GM12878 (cell line): ENCODE measurements at regions not wholly inside any gene's neighbourhood (a gene's known extent, or its start where the extent isn't known, plus 50 kb on each side); places are given as distances from the start of the nearest gene placed in this dataset.

Source experiments
- ATAC-seq: fragments of 200-7000 bp; cut with Tn5 transposase; 3 replicates; pipeline ENCODE4 v1.9.1; 2020; ENCODE audit warnings: mild to moderate bottlenecking, moderate library complexity
- BruUV-seq: library from RNA; stranded (reverse); fragments of 400-500 nt; replicated peaks from 2 replicates; lab custom pipeline; 2021; lab: Mats Ljungman, UMichigan
- CTCF ChIA-PET: fragments of 300-600 bp; sonication (Branson Sonifier 250); formaldehyde crosslinking; extraction: SDS; loops from one replicate; lab custom pipeline; 2021; ENCODE audit warnings: inconsistent platforms; lab: Yijun Ruan, JAX
- POLR2A ChIA-PET: fragments of 350-600 bp; formaldehyde crosslinking; extraction: SDS; loops from one replicate; lab custom pipeline; 2021; ENCODE audit warnings: inconsistent platforms; lab: Charles Lee
- RAD21 ChIA-PET: fragments of 300-600 bp; sonication (Branson Sonifier 250); formaldehyde crosslinking; loops from one replicate; lab custom pipeline; 2023; ENCODE audit warnings: antibody characterized with exemption; ENCODE audit not compliant: unreplicated experiment; lab: Charles Lee
- SMC1A ChIA-PET: fragments of 300-600 bp; sonication (Branson Sonifier 250); formaldehyde crosslinking; loops from one replicate; lab custom pipeline; 2023; ENCODE audit not compliant: unreplicated experiment, uncharacterized antibody; lab: Charles Lee
- DNase-seq: peaks from one replicate; pipeline ENCODE4 v3.0.0-alpha.2; 2011; ENCODE audit warnings: low read depth, low spot score
- FAIRE-seq: peaks from 3 replicates; lab custom pipeline; 2011; peaks lifted over from hg19 to GRCh38; lab: Jason Lieb, UNC
- H2AFZ ChIP-seq: 2 replicates; pipeline ENCODE4 v1.6.0; 2011; ENCODE audit warnings: low read depth, low read length, control low read depth; ENCODE audit not compliant: control insufficient read depth
- H3K27ac ChIP-seq: 2 replicates; pipeline ENCODE4 v1.5.1; 2011; ENCODE audit warnings: control low read depth; ENCODE audit not compliant: control insufficient read depth, insufficient read depth
- H3K27me3 ChIP-seq, 2 experiments: replicated peaks in 1 of 2; 2 replicates each; pipeline versions ENCODE4 v1.6.0 to v1.6.1; 2011; ENCODE audit warnings: low read length in 1 of 2; ENCODE audit not compliant: control insufficient read depth in 2 of 2, insufficient read depth in 2 of 2
- H3K36me3 ChIP-seq, 2 experiments: 2 replicates each; pipeline ENCODE4 v1.5.1; 2011; ENCODE audit warnings: low read length in 1 of 2; ENCODE audit not compliant: control insufficient read depth in 2 of 2, insufficient read depth in 2 of 2
- H3K4me1 ChIP-seq: 2 replicates; pipeline ENCODE4 v1.6.1; 2011; ENCODE audit warnings: mild to moderate bottlenecking, low read length, moderate library complexity, mixed read lengths; ENCODE audit not compliant: control insufficient read depth, insufficient read depth
- H3K4me2 ChIP-seq: 2 replicates; pipeline ENCODE4 v1.6.0; 2011; ENCODE audit warnings: control low read depth; ENCODE audit not compliant: control insufficient read depth, insufficient read depth
- H3K4me3 ChIP-seq: fragments of 200-600 bp; sonication (generic); 2 replicates; pipeline ENCODE4 v1.5.1; 2016
- H3K79me2 ChIP-seq: 2 replicates; pipeline ENCODE4 v1.6.0; 2011; ENCODE audit warnings: low read length; ENCODE audit not compliant: control insufficient read depth, insufficient read depth
- H3K9ac ChIP-seq: 2 replicates; pipeline ENCODE4 v1.8.0; 2011; ENCODE audit warnings: low read length, control low read depth, mixed read lengths; ENCODE audit not compliant: control insufficient read depth, insufficient read depth
- H3K9me3 ChIP-seq: replicated peaks from 3 replicates; pipeline ENCODE4 v1.5.1; 2011; ENCODE audit warnings: mild to moderate bottlenecking, low read length; ENCODE audit not compliant: control insufficient read depth, insufficient read depth
- H4K20me1 ChIP-seq: 2 replicates; pipeline ENCODE4 v1.6.0; 2011; ENCODE audit not compliant: control insufficient read depth, insufficient read depth
- BHLHE40 ChIP-seq, 2 experiments: fragments of 450-650 bp in 1 of 2; IDR thresholded peaks; 2 replicates each; pipeline ENCODE4 v1.6.1; 2011 to 2017; ENCODE audit warnings: low read depth in 2 of 2, borderline replicate concordance in 1 of 2, improper control_type of control experiment in 1 of 2, low read length in 1 of 2, mild to moderate bottlenecking in 1 of 2
- CHD2 ChIP-seq: IDR thresholded peaks from 2 replicates; pipeline ENCODE4 v1.6.1; 2011; ENCODE audit warnings: low read depth, low read length, improper control_type of control experiment, borderline replicate concordance
- FOXM1 ChIP-seq: IDR thresholded peaks from 2 replicates; pipeline ENCODE4 v1.6.1; 2012; ENCODE audit warnings: low read depth, mild to moderate bottlenecking, inconsistent platforms, low read length, moderate library complexity
- HDGF ChIP-seq: fragments of 450-650 bp; IDR thresholded peaks from 2 replicates; pipeline ENCODE4 v1.6.1; 2016; ENCODE audit warnings: antibody characterized with exemption
- PML ChIP-seq: IDR thresholded peaks from 2 replicates; pipeline ENCODE4 v1.6.1; 2012; ENCODE audit warnings: low read length, inconsistent platforms
- POLR2AphosphoS2 ChIP-seq: IDR thresholded peaks from 2 replicates; pipeline ENCODE4 v1.6.1; 2011; ENCODE audit warnings: low read depth, mild to moderate bottlenecking, low read length, improper control_type of control experiment, moderate library complexity
- SP1 ChIP-seq: IDR thresholded peaks from one replicate; pipeline ENCODE4 v1.6.1; 2011; ENCODE audit warnings: low read depth, low read length
- SPI1 ChIP-seq: IDR thresholded peaks from 2 replicates; pipeline ENCODE4 v1.6.1; 2011; ENCODE audit warnings: low read depth, mild to moderate bottlenecking, low read length, moderate library complexity, borderline replicate concordance; ENCODE audit not compliant: insufficient read depth
- WGBS: methylation state at CpG from one replicate; pipeline ENCODE4 v1.1.6; 2016; ENCODE audit warnings: low lambda C conversion rate; ENCODE audit not compliant: insufficient replicate concordance, insufficient coverage; ENCODE audit errors: missing lambda C conversion rate; 5-methylcytosine and 5-hydroxymethylcytosine counted together
- in situ Hi-C: fragments of 300-500 bp; cut with MboI; formaldehyde crosslinking; loops from 9 replicates; pipeline ENCODE4 v1.14.3; 2018; ENCODE audit warnings: mixed read lengths
- intact Hi-C: fragments of 100-400 bp; cut with micrococcal nuclease; formaldehyde crosslinking; loops from one replicate; pipeline ENCODE4 v1.14.2; 2022; ENCODE audit not compliant: unreplicated experiment
- TF ChIP-seq, protein P1 (sequence below): IDR thresholded peaks from 2 replicates; pipeline ENCODE4 v1.6.1; 2012; ENCODE audit warnings: improper control_type of control experiment, low read depth, low read length; ENCODE audit not compliant: insufficient replicate concordance

DNA sequence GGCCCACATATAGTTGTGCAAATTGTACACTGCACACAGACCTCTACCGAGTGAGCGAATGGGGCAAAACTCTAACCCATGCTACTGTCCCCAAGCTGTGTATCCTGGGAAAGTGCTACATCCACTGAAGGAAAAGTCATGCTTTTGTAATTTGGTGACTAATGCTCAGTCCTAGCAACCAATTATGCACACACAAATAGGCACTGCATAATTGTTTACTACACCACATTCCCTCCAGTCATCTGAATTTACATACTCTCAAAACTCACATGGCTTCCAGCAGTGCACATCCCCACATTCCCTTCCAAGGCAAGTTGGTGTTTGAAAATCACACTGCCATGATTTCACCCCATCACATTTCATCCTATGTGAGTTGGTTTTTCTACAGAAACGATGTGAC, 125.9 kb upstream of the OSMR start:
- H3K36me3 ChIP-seq, result no peaks in the 10 kb centered on the region
- CTCF ChIA-PET, result no interaction called here
- BruUV-seq, result no TSS peak
- no peaks in the 10 kb centered on the region for H3K79me2 ChIP-seq
- no peak for FAIRE-seq
- RAD21 ChIA-PET, result no interaction called here
- in situ Hi-C loops, result no loop called here
- H4K20me1 ChIP-seq, result no peaks in the 10 kb centered on the region
- intact Hi-C loops, result no loop called here
- H3K4me3 ChIP-seq, result no peak overlapping the region
- no peak overlapping the region for H3K4me2 ChIP-seq
- WGBS, result 61% methylated on average over 3 of the region's 3 CpGs
- SMC1A ChIA-PET, result no interaction called here
- H2AFZ ChIP-seq, result no peak overlapping the region
- no peak for DNase-seq
- 0 out of 2 replicates have a peak, but pooled peaks have one; percentile 4 for TF ChIP-seq PML
- TF ChIP-seq FOXM1, result no peak
- TF ChIP-seq POLR2AphosphoS2, result no peak
- no peaks in the 10 kb centered on the region for H3K4me1 ChIP-seq
- H3K27ac ChIP-seq, result no peak overlapping the region
- POLR2A ChIA-PET, result no interaction called here
- no peaks in the 10 kb centered on the region; the same call in 2 of the 3 replicates for H3K9me3 ChIP-seq
- H3K9ac ChIP-seq, result no peak overlapping the region
- H3K27me3 ChIP-seq, result no peaks in the 10 kb centered on the region
- no peak for ATAC-seq

DNA sequence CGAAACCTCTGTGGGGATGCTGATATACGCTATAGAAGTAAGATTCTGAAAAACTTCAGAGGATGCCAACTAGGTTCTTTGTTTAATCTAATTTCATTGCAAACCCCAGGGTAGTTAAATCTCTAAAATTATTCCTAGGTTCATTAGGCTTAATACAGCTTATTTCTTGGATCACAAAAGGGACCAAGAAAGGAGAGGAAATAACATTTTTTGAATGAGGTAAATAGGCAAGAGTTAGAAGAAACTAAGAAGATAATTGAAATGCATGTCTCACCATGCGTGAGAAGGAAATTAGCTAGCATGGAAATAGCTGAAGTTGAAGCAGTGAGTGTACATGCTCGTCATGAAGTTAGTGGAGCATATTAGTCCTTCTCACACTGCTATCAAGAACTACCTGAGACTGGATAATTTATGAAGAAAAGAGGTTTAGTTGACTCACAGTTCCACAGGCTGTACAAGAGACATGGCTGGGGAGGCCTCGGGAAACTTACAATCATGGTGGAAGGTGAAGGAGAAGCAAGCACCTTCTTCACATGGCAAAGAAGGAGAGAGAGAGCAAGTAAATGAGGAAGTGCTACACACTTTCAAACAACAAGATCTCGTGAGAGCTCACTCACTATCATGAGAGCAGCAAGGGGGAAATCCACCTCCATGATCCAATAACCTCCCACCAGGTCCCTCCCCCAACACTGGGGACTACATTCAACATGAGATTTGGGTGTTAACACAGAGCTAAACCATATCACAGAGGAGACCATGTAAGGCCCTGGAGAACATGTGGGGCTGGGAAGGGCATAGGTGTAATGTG, 125.1 kb upstream of the OSMR start:
- BruUV-seq, result TSS peak; percentile 88
- RAD21 ChIA-PET, result no interaction called here
- intact Hi-C loops, result no loop called here

More for the DNA sequence above, 125.1 kb upstream of the OSMR start:
- ATAC-seq, result peak; percentile 33
- Histone ChIP-seq H3K9ac (no peak overlapping the region), H2AFZ (no peak overlapping the region; the same call in 1 of the 2 replicates), H4K20me1 (no peaks in the 10 kb centered on the region), H3K4me2 (no peak overlapping the region), H3K27me3 (no peaks in the 10 kb centered on the region), H3K9me3 (no peaks in the 10 kb centered on the region; the same call in 2 of the 3 replicates), H3K27ac (no peak overlapping the region), H3K36me3 (no peaks in the 10 kb centered on the region), H3K4me1 (no peaks in the 10 kb centered on the region)
- CTCF ChIA-PET, result interaction anchor here (0.6 to 1.4 kb wide), 3 partner anchors 62 to 359 kb away, joined by 3 to 4 read pairs (median 3); no protein-coding TSS in a partner anchor
- WGBS, result 29% methylated on average over 6 of the region's 6 CpGs
- no peak for DNase-seq
- no peak for FAIRE-seq
- in situ Hi-C loops, result no loop called here
- peak; percentile 10; the same call in 1 of the 2 replicates for TF ChIP-seq PML
- peak; percentile 53; the same call in 1 of the 2 replicates for TF ChIP-seq CHD2
- TF ChIP-seq SPI1, result peak; percentile 79
- TF ChIP-seq HDGF, result no peak
- TF ChIP-seq SP1, result no peak
- TF ChIP-seq, protein P1, sequence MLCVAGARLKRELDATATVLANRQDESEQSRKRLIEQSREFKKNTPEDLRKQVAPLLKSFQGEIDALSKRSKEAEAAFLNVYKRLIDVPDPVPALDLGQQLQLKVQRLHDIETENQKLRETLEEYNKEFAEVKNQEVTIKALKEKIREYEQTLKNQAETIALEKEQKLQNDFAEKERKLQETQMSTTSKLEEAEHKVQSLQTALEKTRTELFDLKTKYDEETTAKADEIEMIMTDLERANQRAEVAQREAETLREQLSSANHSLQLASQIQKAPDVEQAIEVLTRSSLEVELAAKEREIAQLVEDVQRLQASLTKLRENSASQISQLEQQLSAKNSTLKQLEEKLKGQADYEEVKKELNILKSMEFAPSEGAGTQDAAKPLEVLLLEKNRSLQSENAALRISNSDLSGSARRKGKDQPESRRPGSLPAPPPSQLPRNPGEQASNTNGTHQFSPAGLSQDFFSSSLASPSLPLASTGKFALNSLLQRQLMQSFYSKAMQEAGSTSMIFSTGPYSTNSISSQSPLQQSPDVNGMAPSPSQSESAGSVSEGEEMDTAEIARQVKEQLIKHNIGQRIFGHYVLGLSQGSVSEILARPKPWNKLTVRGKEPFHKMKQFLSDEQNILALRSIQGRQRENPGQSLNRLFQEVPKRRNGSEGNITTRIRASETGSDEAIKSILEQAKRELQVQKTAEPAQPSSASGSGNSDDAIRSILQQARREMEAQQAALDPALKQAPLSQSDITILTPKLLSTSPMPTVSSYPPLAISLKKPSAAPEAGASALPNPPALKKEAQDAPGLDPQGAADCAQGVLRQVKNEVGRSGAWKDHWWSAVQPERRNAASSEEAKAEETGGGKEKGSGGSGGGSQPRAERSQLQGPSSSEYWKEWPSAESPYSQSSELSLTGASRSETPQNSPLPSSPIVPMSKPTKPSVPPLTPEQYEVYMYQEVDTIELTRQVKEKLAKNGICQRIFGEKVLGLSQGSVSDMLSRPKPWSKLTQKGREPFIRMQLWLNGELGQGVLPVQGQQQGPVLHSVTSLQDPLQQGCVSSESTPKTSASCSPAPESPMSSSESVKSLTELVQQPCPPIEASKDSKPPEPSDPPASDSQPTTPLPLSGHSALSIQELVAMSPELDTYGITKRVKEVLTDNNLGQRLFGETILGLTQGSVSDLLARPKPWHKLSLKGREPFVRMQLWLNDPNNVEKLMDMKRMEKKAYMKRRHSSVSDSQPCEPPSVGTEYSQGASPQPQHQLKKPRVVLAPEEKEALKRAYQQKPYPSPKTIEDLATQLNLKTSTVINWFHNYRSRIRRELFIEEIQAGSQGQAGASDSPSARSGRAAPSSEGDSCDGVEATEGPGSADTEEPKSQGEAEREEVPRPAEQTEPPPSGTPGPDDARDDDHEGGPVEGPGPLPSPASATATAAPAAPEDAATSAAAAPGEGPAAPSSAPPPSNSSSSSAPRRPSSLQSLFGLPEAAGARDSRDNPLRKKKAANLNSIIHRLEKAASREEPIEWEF, result no peak
- 0 out of 4 replicates have a peak, but pooled peaks of 1 of the 2 experiments have one; percentile 10 for TF ChIP-seq BHLHE40 (IDR thresholded peaks at IDR 0.05; ENCODE audit: borderline replicate concordance in 1 of 2, low read depth in 2 of 2, low read length in 1 of 2)
- TF ChIP-seq, all 136 proteins: peak for 4
- ChIA-PET SMC1A (no interaction called here), POLR2A (no interaction called here)
- no peaks in the 10 kb centered on the region for H3K79me2 ChIP-seq
- no peak overlapping the region for H3K4me3 ChIP-seq
